Activated CD8-positive, alpha-beta T cell treated with anti-CD3 and anti-CD28 coated beads, Interleukin-2, amount 10 ng/mL, durations not matched to agents 7 days and 5 days (primary cell): ENCODE measurements at regions not wholly inside any gene's neighbourhood (a gene's known extent, or its start where the extent isn't known, plus 50 kb on each side); places are given as distances from the start of the nearest gene placed in this dataset.

Experiments used
- ATAC-seq: fragments of 150-1000 bp; cut with Tn5 transposase; one replicate; pipeline ENCODE4 v1.10.0; 2021; ENCODE audit warnings: moderate library complexity
- CTCF ChIA-PET: fragments of 350-600 bp; sonication (Branson Sonifier 250); formaldehyde crosslinking; loops from one replicate; lab custom pipeline; 2021; ENCODE audit warnings: antibody characterized with exemption; lab: Charles Lee
- POLR2A ChIA-PET: fragments of 350-600 bp; sonication (Branson Sonifier 250); formaldehyde crosslinking; loops from one replicate; lab custom pipeline; 2021; ENCODE audit warnings: antibody characterized with exemption; lab: Charles Lee
- DNase-seq: peaks from one replicate; pipeline ENCODE4 v3.0.0-alpha.2; 2020
- H3K27ac Mint-ChIP-seq: one replicate; pipeline ENCODE4 v1.8.0; 2021; ENCODE audit warnings: mild to moderate bottlenecking, mixed read lengths
- H3K27me3 Mint-ChIP-seq: one replicate; pipeline ENCODE4 v1.8.0; 2021; ENCODE audit warnings: low read depth, mixed read lengths
- H3K36me3 Mint-ChIP-seq: one replicate; pipeline ENCODE4 v1.8.0; 2021; ENCODE audit warnings: low read depth, mixed read lengths
- H3K4me1 Mint-ChIP-seq: one replicate; pipeline ENCODE4 v1.8.0; 2021; ENCODE audit warnings: low read depth, mixed read lengths
- H3K4me3 Mint-ChIP-seq: one replicate; pipeline ENCODE4 v1.8.0; 2021; ENCODE audit warnings: mild to moderate bottlenecking, mixed read lengths
- H3K9me3 Mint-ChIP-seq: one replicate; pipeline ENCODE4 v1.8.0; 2022; ENCODE audit warnings: mixed read lengths; ENCODE audit not compliant: insufficient read depth

- no peak overlapping the region for H3K4me3 Mint-ChIP-seq
- DNase-seq: no peak
- H3K4me1 Mint-ChIP-seq: no peaks in the 10 kb centered on the region
- no peaks in the 10 kb centered on the region for H3K36me3 Mint-ChIP-seq
- H3K27ac Mint-ChIP-seq: no peak overlapping the region
- no peaks in the 10 kb centered on the region for H3K27me3 Mint-ChIP-seq
- POLR2A ChIA-PET: no interaction called here
- H3K9me3 Mint-ChIP-seq: no peaks in the 10 kb centered on the region
- ATAC-seq: no peak
- CTCF ChIA-PET: no interaction called here
Observed at GRCh38 chr4:180840142-180840541, 1403.1 kb upstream of the TENM3 start.

DNA sequence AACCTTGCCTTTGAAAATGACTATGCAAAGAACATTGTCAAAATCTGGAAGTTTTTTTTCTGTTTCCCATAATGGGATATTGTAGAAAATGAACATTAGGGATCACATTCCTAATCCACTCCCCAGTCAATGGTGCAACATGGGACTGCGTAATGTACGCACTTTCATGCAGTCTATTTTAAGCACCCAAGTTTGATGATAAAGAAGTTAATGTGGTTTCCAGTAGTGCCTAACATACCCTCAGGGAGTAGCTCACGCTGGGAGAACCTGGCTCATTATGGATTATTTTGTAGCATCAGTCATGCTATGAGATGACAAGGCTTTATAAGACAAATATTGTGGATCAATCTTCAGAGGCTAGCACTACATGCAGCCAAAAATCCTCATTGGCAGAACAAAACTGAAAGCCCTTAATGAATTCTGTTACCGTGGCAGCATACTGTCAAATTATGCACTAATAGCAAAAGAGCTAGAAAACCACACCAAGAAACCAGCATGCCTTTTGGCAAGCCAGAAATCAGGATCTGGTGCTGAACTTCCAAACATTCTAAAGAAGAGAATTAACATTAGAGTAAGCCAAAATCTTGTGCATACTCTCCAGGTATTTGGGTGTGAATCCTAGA, 1392.8 kb upstream of the TENM3 start:
- DNase-seq (no peak), ATAC-seq (no peak)
- Mint-ChIP-seq H3K27me3 (no peaks in the 10 kb centered on the region), H3K4me1 (no peaks in the 10 kb centered on the region), H3K36me3 (no peaks in the 10 kb centered on the region), H3K9me3 (no peaks in the 10 kb centered on the region), H3K4me3 (no peak overlapping the region), H3K27ac (no peak overlapping the region)
- ChIA-PET POLR2A (no interaction called here), CTCF (no interaction called here)

DNA sequence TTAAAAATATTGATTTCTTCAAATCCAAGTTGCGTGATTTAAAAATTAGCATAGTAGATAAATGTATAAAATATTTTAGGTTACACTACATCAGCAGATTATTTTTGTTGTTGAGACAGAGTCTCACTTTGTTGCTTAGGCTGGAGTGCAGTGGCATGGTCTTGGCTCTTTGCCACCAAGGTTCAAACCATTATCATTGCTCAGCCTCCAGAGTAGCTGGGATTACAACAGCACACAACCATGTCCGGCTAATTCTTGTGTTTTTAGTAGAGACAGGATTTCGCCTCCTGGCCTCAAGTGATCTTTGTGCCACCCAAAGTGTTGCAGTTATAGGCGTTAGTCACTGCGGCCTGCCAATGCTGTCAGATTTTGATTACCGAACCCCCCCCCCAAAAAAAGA, 1390.5 kb upstream of the TENM3 start:
- Mint-ChIP-seq H3K27me3 (no peaks in the 10 kb centered on the region), H3K4me3 (no peak overlapping the region), H3K27ac (no peak overlapping the region), H3K4me1 (no peaks in the 10 kb centered on the region), H3K9me3 (no peaks in the 10 kb centered on the region), H3K36me3 (no peaks in the 10 kb centered on the region)
- DNase-seq: no peak
- ChIA-PET CTCF (no interaction called here), POLR2A (no interaction called here)
- ATAC-seq: no peak

DNA sequence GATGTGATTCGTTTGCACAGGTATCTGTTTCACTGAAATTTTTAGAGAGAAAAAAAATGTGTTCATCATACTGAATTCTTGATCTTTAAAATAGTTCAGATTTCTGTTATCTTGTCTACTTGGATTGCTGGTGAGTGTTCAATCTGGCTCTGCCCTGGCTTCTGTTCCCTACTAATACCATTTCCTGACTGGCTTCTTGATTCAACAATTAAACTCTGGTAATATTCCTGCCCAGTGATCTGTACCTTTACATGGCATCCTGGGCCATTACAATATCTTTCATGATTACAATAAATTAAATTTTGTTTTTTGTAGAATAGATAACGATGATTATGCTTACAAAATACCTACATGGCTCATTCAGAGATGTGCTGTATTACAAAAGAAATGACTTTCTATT, 1388.0 kb upstream of the TENM3 start:
- ChIA-PET CTCF (no interaction called here), POLR2A (no interaction called here)
- Mint-ChIP-seq H3K36me3 (no peaks in the 10 kb centered on the region), H3K9me3 (no peaks in the 10 kb centered on the region), H3K4me1 (no peaks in the 10 kb centered on the region), H3K4me3 (no peak overlapping the region), H3K27me3 (no peaks in the 10 kb centered on the region), H3K27ac (no peak overlapping the region)
- ATAC-seq: no peak
- DNase-seq: no peak

- H3K27me3 Mint-ChIP-seq: no peaks in the 10 kb centered on the region
- ChIA-PET CTCF (no interaction called here), POLR2A (no interaction called here)
- peaks cover 5% of the 10 kb centered on the region for H3K9me3 Mint-ChIP-seq
- H3K4me1 Mint-ChIP-seq: no peaks in the 10 kb centered on the region
- no peak for DNase-seq
- no peaks in the 10 kb centered on the region for H3K36me3 Mint-ChIP-seq
- H3K27ac Mint-ChIP-seq: no peak overlapping the region
- no peak for ATAC-seq
- no peak overlapping the region for H3K4me3 Mint-ChIP-seq
Observed at GRCh38 chr4:180860089-180860720, 1383.0 kb upstream of the TENM3 start.

- H3K36me3 Mint-ChIP-seq: no peaks in the 10 kb centered on the region
- POLR2A ChIA-PET: no interaction called here
- no peak overlapping the region for H3K4me3 Mint-ChIP-seq
- CTCF ChIA-PET: no interaction called here
- ATAC-seq (no peak), DNase-seq (no peak)
- H3K4me1 Mint-ChIP-seq: no peaks in the 10 kb centered on the region
- no peak overlapping the region for H3K27ac Mint-ChIP-seq
- H3K27me3 Mint-ChIP-seq: no peaks in the 10 kb centered on the region
- H3K9me3 Mint-ChIP-seq: peaks cover 5% of the 10 kb centered on the region
Observed at GRCh38 chr4:180861651-180862050, 1381.6 kb upstream of the TENM3 start.

DNA sequence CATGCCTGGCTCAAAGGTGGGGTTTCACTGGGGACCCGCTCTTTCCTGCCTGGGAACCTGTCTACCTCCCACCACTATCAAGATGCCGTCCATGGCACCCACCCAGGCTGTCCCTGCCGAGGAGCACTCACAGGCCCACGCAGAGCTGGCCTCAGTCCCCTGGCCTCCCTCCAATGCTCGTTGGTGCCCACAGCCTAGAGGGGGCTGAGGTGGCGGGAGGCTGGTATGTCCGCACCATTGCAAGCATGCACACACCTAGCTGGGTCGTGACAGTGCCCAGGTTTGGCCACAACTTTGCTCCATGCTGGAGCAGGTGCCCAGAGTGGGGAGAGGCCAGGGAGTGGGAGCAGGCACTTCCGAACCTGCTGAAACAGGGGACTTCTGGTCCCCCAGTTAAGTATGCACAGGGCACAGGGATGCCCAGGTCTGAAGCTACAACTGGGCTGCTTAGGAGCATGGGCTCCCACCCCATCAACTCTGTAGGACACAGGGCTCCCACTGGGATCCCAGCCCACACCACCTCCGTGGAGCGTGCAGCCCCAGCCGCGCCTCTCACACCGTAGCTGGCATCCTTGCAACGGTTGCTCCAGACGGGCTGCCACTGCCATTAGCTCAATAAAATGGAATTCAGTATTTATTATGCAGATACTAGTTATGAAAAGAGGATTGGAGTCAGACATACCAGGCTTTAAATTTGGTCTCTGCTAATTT, 1376.1 kb upstream of the TENM3 start:
- POLR2A ChIA-PET: no interaction called here
- CTCF ChIA-PET: no interaction called here
- no peaks in the 10 kb centered on the region for H3K36me3 Mint-ChIP-seq
- no peaks in the 10 kb centered on the region for H3K4me1 Mint-ChIP-seq
- DNase-seq: no peak
- ATAC-seq: no peak
- peaks cover 9% of the 10 kb centered on the region for H3K9me3 Mint-ChIP-seq
- no peak overlapping the region for H3K27ac Mint-ChIP-seq
- no peaks in the 10 kb centered on the region for H3K27me3 Mint-ChIP-seq
- H3K4me3 Mint-ChIP-seq: no peak overlapping the region

DNA sequence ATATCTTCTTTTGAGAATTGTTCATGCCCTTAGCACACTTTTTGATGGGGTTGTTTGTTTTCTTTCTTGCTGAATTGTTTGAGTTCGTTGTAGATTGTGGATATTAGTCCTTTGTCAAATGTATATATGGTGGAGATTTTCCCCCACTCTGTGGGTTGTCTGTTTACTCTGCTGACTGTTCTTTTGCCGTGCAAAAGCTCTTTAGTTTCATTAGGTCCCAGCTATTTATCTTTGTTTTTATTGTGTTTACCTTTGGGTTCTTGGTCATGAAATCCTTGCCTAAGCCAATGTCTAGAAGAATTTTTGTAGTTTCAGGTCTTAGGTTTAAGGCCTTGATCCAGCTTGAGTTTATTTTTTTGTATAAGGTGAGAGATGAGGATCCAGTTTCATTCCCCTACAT, 1372.6 kb upstream of the TENM3 start:
- no peak overlapping the region for H3K27ac Mint-ChIP-seq
- no peaks in the 10 kb centered on the region for H3K4me1 Mint-ChIP-seq
- no peaks in the 10 kb centered on the region for H3K36me3 Mint-ChIP-seq
- no peak for ATAC-seq
- no peaks in the 10 kb centered on the region for H3K27me3 Mint-ChIP-seq
- H3K4me3 Mint-ChIP-seq: no peak overlapping the region
- H3K9me3 Mint-ChIP-seq: peaks cover 11% of the 10 kb centered on the region
- CTCF ChIA-PET: no interaction called here
- POLR2A ChIA-PET: no interaction called here
- DNase-seq: no peak

- H3K27me3 Mint-ChIP-seq: no peaks in the 10 kb centered on the region
- ATAC-seq (no peak), DNase-seq (no peak)
- no peak overlapping the region for H3K4me3 Mint-ChIP-seq
- POLR2A ChIA-PET: no interaction called here
- no peak overlapping the region for H3K27ac Mint-ChIP-seq
- no peaks in the 10 kb centered on the region for H3K4me1 Mint-ChIP-seq
- no peaks in the 10 kb centered on the region for H3K36me3 Mint-ChIP-seq
- CTCF ChIA-PET: no interaction called here
- peaks cover 11% of the 10 kb centered on the region for H3K9me3 Mint-ChIP-seq
Observed at GRCh38 chr4:180898305-180898704, 1344.9 kb upstream of the TENM3 start.

- no peaks in the 10 kb centered on the region for H3K4me1 Mint-ChIP-seq
- no peaks in the 10 kb centered on the region for H3K36me3 Mint-ChIP-seq
- no peaks in the 10 kb centered on the region for H3K27me3 Mint-ChIP-seq
- CTCF ChIA-PET: no interaction called here
- peaks cover 11% of the 10 kb centered on the region for H3K9me3 Mint-ChIP-seq
- H3K4me3 Mint-ChIP-seq: no peak overlapping the region
- H3K27ac Mint-ChIP-seq: no peak overlapping the region
- POLR2A ChIA-PET: no interaction called here
- DNase-seq: no peak
- ATAC-seq: no peak
Observed at GRCh38 chr4:180900781-180901180, 1342.4 kb upstream of the TENM3 start.

DNA sequence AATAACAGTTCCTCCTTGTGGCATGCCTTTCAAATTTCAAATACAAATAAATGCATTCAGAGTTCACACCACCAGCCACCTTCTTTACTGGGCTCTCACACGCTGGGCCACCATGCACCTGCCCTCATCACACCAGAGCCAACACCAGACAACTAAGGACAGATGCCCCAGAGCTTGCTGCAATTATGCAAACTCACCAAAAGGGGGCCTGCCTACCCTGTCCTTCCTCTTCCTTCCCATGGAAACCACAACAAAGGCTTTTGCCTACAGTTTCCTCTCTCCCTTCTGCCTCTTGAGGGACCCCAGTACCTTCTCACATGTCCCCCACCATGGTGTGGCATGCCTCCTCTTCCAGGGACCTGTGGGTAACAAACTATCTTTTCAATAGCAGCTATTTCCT, 1333.9 kb upstream of the TENM3 start:
- Mint-ChIP-seq H3K9me3 (no peaks in the 10 kb centered on the region), H3K36me3 (no peaks in the 10 kb centered on the region), H3K4me3 (no peak overlapping the region), H3K27ac (no peak overlapping the region), H3K4me1 (no peaks in the 10 kb centered on the region), H3K27me3 (no peaks in the 10 kb centered on the region)
- DNase-seq (no peak), ATAC-seq (no peak)
- ChIA-PET CTCF (no interaction called here), POLR2A (no interaction called here)

DNA sequence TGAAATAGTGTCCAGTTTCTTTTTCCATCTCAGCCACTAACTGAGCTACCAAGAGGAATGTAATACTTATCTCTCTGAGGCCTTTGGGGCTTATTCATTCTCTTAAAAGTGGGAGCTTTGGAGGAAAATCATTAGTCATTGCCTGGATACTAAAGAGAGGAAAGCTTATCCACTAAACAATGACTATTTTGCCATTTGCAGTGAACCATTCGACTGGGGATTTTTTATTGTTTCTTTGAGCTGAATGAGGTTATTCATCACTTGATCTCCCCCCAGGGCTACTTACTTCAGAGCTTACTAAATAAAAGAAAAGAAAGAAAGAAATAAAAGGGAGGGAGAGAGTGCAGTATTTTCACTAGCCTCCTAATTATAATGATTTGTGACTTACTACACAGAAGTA, 1329.5 kb upstream of the TENM3 start:
- no peaks in the 10 kb centered on the region for H3K4me1 Mint-ChIP-seq
- no peak for DNase-seq
- no peaks in the 10 kb centered on the region for H3K36me3 Mint-ChIP-seq
- CTCF ChIA-PET: no interaction called here
- H3K27ac Mint-ChIP-seq: no peak overlapping the region
- no peak overlapping the region for H3K4me3 Mint-ChIP-seq
- H3K27me3 Mint-ChIP-seq: no peaks in the 10 kb centered on the region
- H3K9me3 Mint-ChIP-seq: no peaks in the 10 kb centered on the region
- POLR2A ChIA-PET: no interaction called here
- ATAC-seq: no peak
